ENCODE measurements at regions not wholly inside any gene's neighbourhood (a gene's known extent, or its start where the extent isn't known, plus 50 kb on each side); places are given as distances from the start of the nearest gene placed in this dataset.

GRCh38 chr7:85464042-85464651, 277.3 kb upstream of the SEMA3D start:
- H3K36me3 ChIP-seq: no peaks in the 10 kb centered on the region
- H3K27me3 ChIP-seq: no peaks in the 10 kb centered on the region
- H3K4me3 ChIP-seq: no peak overlapping the region
- no peak overlapping the region for H3K4me2 ChIP-seq
- H3K4me1 ChIP-seq: no peaks in the 10 kb centered on the region
- no peak overlapping the region for H3K27ac ChIP-seq
- H4K20me1 ChIP-seq: no peaks in the 10 kb centered on the region
- no peak overlapping the region for H3K9ac ChIP-seq
- no peaks in the 10 kb centered on the region for H3K9me3 ChIP-seq
- no peak for TF ChIP-seq Cebpa-rat (IDR thresholded peaks at IDR 0.05)

- Histone ChIP-seq H4K20me1 (no peaks in the 10 kb centered on the region), H3K4me2 (no peak overlapping the region), H3K4me1 (no peaks in the 10 kb centered on the region), H3K9ac (no peak overlapping the region), H3K36me3 (no peaks in the 10 kb centered on the region), H3K27ac (no peak overlapping the region), H3K9me3 (no peaks in the 10 kb centered on the region), H3K27me3 (no peaks in the 10 kb centered on the region), H3K4me3 (no peak overlapping the region)
- no peak for TF ChIP-seq Cebpa-rat (IDR thresholded peaks at IDR 0.05)
Measured at GRCh38 chr7:85462671-85463070, 275.8 kb upstream of the SEMA3D start.

- Histone ChIP-seq H3K9me3 (no peaks in the 10 kb centered on the region), H3K4me2 (no peak overlapping the region), H4K20me1 (no peaks in the 10 kb centered on the region), H3K4me1 (no peaks in the 10 kb centered on the region), H3K27me3 (no peaks in the 10 kb centered on the region), H3K27ac (no peak overlapping the region), H3K9ac (no peak overlapping the region), H3K36me3 (no peaks in the 10 kb centered on the region), H3K4me3 (no peak overlapping the region)
- no peak for TF ChIP-seq Cebpa-rat (IDR thresholded peaks at IDR 0.05)
Measured at GRCh38 chr7:85457911-85458310, 271.1 kb upstream of the SEMA3D start.

- Histone ChIP-seq H4K20me1 (no peaks in the 10 kb centered on the region), H3K4me1 (no peaks in the 10 kb centered on the region), H3K9me3 (no peaks in the 10 kb centered on the region), H3K4me3 (no peak overlapping the region), H3K27me3 (no peaks in the 10 kb centered on the region), H3K36me3 (no peaks in the 10 kb centered on the region), H3K9ac (no peak overlapping the region), H3K4me2 (no peak overlapping the region), H3K27ac (no peak overlapping the region)
- TF ChIP-seq Cebpa-rat (IDR thresholded peaks at IDR 0.05): no peak
Measured at GRCh38 chr7:85456254-85456653, 269.4 kb upstream of the SEMA3D start.

- no peak overlapping the region for H3K4me2 ChIP-seq
- H3K4me1 ChIP-seq: no peaks in the 10 kb centered on the region
- H4K20me1 ChIP-seq: no peaks in the 10 kb centered on the region
- H3K9me3 ChIP-seq: no peaks in the 10 kb centered on the region
- H3K4me3 ChIP-seq: no peak overlapping the region
- no peak overlapping the region for H3K27ac ChIP-seq
- H3K27me3 ChIP-seq: no peaks in the 10 kb centered on the region
- no peaks in the 10 kb centered on the region for H3K36me3 ChIP-seq
- no peak for TF ChIP-seq Cebpa-rat (IDR thresholded peaks at IDR 0.05)
- H3K9ac ChIP-seq: no peak overlapping the region
Measured at GRCh38 chr7:85454904-85455303, 268.0 kb upstream of the SEMA3D start.

- Histone ChIP-seq H3K4me1 (no peaks in the 10 kb centered on the region), H3K9ac (no peak overlapping the region), H3K4me3 (no peak overlapping the region), H3K27me3 (no peaks in the 10 kb centered on the region), H4K20me1 (no peaks in the 10 kb centered on the region), H3K36me3 (no peaks in the 10 kb centered on the region), H3K27ac (no peak overlapping the region), H3K4me2 (no peak overlapping the region), H3K9me3 (no peaks in the 10 kb centered on the region)
- no peak for TF ChIP-seq Cebpa-rat (IDR thresholded peaks at IDR 0.05)
Measured at GRCh38 chr7:85452674-85453073, 265.8 kb upstream of the SEMA3D start.

- TF ChIP-seq Cebpa-rat (IDR thresholded peaks at IDR 0.05): no peak
- H3K9ac ChIP-seq: no peak overlapping the region
- no peaks in the 10 kb centered on the region for H3K27me3 ChIP-seq
- no peak overlapping the region for H3K4me3 ChIP-seq
- no peak overlapping the region for H3K4me2 ChIP-seq
- no peaks in the 10 kb centered on the region for H3K9me3 ChIP-seq
- H3K27ac ChIP-seq: no peak overlapping the region
- no peaks in the 10 kb centered on the region for H3K36me3 ChIP-seq
- H4K20me1 ChIP-seq: no peaks in the 10 kb centered on the region
- H3K4me1 ChIP-seq: no peaks in the 10 kb centered on the region
Measured at GRCh38 chr7:85449478-85449877, 262.6 kb upstream of the SEMA3D start.

GRCh38 chr7:85447004-85447403, 260.1 kb upstream of the SEMA3D start:
- no peaks in the 10 kb centered on the region for H3K27me3 ChIP-seq
- H3K4me1 ChIP-seq: no peaks in the 10 kb centered on the region
- no peaks in the 10 kb centered on the region for H3K9me3 ChIP-seq
- TF ChIP-seq Cebpa-rat (IDR thresholded peaks at IDR 0.05): no peak
- no peak overlapping the region for H3K9ac ChIP-seq
- no peak overlapping the region for H3K4me2 ChIP-seq
- H4K20me1 ChIP-seq: no peaks in the 10 kb centered on the region
- H3K27ac ChIP-seq: no peak overlapping the region
- no peaks in the 10 kb centered on the region for H3K36me3 ChIP-seq
- H3K4me3 ChIP-seq: no peak overlapping the region

GRCh38 chr7:85426487-85426960, 239.7 kb upstream of the SEMA3D start:
- Histone ChIP-seq H3K4me1 (peaks cover 9% of the 10 kb centered on the region), H3K9ac (no peak overlapping the region), H3K27ac (no peak overlapping the region), H3K4me3 (no peak overlapping the region), H3K9me3 (0 out of 2 replicates have a peak, but pooled peaks cover 3% of the 10 kb centered on the region), H3K36me3 (no peaks in the 10 kb centered on the region), H3K27me3 (no peaks in the 10 kb centered on the region), H3K4me2 (no peak overlapping the region), H4K20me1 (no peaks in the 10 kb centered on the region)
- no peak for TF ChIP-seq Cebpa-rat (IDR thresholded peaks at IDR 0.05)

GRCh38 chr7:85424298-85424697, 237.4 kb upstream of the SEMA3D start:
- TF ChIP-seq Cebpa-rat (IDR thresholded peaks at IDR 0.05): no peak
- no peak overlapping the region for H3K4me3 ChIP-seq
- peaks cover 8% of the 10 kb centered on the region for H3K4me1 ChIP-seq
- no peak overlapping the region for H3K27ac ChIP-seq
- H3K27me3 ChIP-seq: no peaks in the 10 kb centered on the region
- H3K36me3 ChIP-seq: no peaks in the 10 kb centered on the region
- H4K20me1 ChIP-seq: no peaks in the 10 kb centered on the region
- H3K9me3 ChIP-seq: 0 out of 2 replicates have a peak, but pooled peaks cover 3% of the 10 kb centered on the region
- no peak overlapping the region for H3K4me2 ChIP-seq
- H3K9ac ChIP-seq: no peak overlapping the region

All from BLaER1 (cell line).